IMR-90 (cell line): ENCODE measurements at regions not wholly inside any gene's neighbourhood (a gene's known extent, or its start where the extent isn't known, plus 50 kb on each side); places are given as distances from the start of the nearest gene placed in this dataset.

Experiments used
- ATAC-seq: fragments of 200-7000 bp; cut with Tn5 transposase; 2 replicates; pipeline ENCODE4 v1.9.1; 2020; ENCODE audit warnings: low read depth, mild to moderate bottlenecking, moderate library complexity
- BruUV-seq: library from RNA; stranded (reverse); fragments of 400-500 nt; replicated peaks from 2 replicates; lab custom pipeline; 2021; lab: Mats Ljungman, UMichigan
- CTCF ChIA-PET: fragments of 300-600 bp; formaldehyde crosslinking; extraction: SDS; loops from one replicate; lab custom pipeline; 2021; ENCODE audit warnings: antibody characterized with exemption; lab: Yijun Ruan, JAX
- POLR2A ChIA-PET: fragments of 300-600 bp; sonication (Branson Sonifier 250); formaldehyde crosslinking; loops from one replicate; lab custom pipeline; 2022; ENCODE audit warnings: antibody characterized with exemption; ENCODE audit not compliant: unreplicated experiment; lab: Charles Lee
- DNase-seq: peaks from one replicate; pipeline ENCODE4 v3.0.0; 2013
- H2AFZ ChIP-seq: replicated peaks from 2 replicates; pipeline ENCODE3; 2013; ENCODE audit warnings: low read length, mild to moderate bottlenecking; ENCODE audit not compliant: poor library complexity
- H2AK5ac ChIP-seq: 2 replicates; pipeline ENCODE4 v1.6.1; 2013; ENCODE audit warnings: low read depth, low read length, inconsistent platforms
- H2AK9ac ChIP-seq: replicated peaks from 2 replicates; pipeline ENCODE3; 2013; ENCODE audit warnings: mild to moderate bottlenecking, low read depth, low read length, moderate library complexity; ENCODE audit not compliant: poor library complexity
- H2BK120ac ChIP-seq: 2 replicates; pipeline ENCODE4 v1.6.1; 2013; ENCODE audit warnings: low read depth, low read length, inconsistent platforms
- H2BK15ac ChIP-seq: 3 replicates; pipeline ENCODE4 v1.6.1; 2013; ENCODE audit warnings: low read depth, low read length, inconsistent platforms
- H2BK20ac ChIP-seq: 2 replicates; pipeline ENCODE4 v1.6.1; 2013; ENCODE audit warnings: low read depth, mild to moderate bottlenecking, inconsistent platforms, low read length, moderate library complexity
- H2BK5ac ChIP-seq: 2 replicates; pipeline ENCODE4 v1.6.1; 2013; ENCODE audit warnings: mild to moderate bottlenecking, low read depth, low read length, inconsistent platforms; ENCODE audit not compliant: poor library complexity, severe bottlenecking
- H3K14ac ChIP-seq: replicated peaks from 2 replicates; pipeline ENCODE4 v1.6.1; 2013; ENCODE audit warnings: low read depth, low read length, inconsistent platforms
- H3K18ac ChIP-seq: 2 replicates; pipeline ENCODE4 v1.6.1; 2013; ENCODE audit warnings: low read depth, low read length, control low read depth
- H3K23ac ChIP-seq: 2 replicates; pipeline ENCODE4 v1.6.1; 2013; ENCODE audit warnings: low read depth, low read length, inconsistent platforms
- H3K27ac ChIP-seq: 2 replicates; pipeline ENCODE4 v1.5.1; 2013; ENCODE audit warnings: mild to moderate bottlenecking, control low read depth, low read length; ENCODE audit not compliant: insufficient read depth
- H3K27me3 ChIP-seq: 2 replicates; pipeline ENCODE4 v1.6.1; 2013; ENCODE audit warnings: low read length; ENCODE audit not compliant: control insufficient read depth, insufficient read depth
- H3K36me3 ChIP-seq: 2 replicates; pipeline ENCODE4 v1.6.1; 2013; ENCODE audit warnings: low read length, mixed read lengths; ENCODE audit not compliant: control insufficient read depth, insufficient read depth
- H3K4ac ChIP-seq: 2 replicates; pipeline ENCODE4 v1.6.1; 2013; ENCODE audit warnings: low read depth, low read length, inconsistent platforms
- H3K4me1 ChIP-seq: 2 replicates; pipeline ENCODE4 v1.6.1; 2013; ENCODE audit warnings: low read length, mixed read lengths; ENCODE audit not compliant: control insufficient read depth, insufficient read depth
- H3K4me2 ChIP-seq: 2 replicates; pipeline ENCODE4 v1.6.1; 2013; ENCODE audit warnings: low read depth, mild to moderate bottlenecking, control low read depth, low read length, moderate library complexity
- H3K4me3 ChIP-seq: 2 replicates; pipeline ENCODE4 v1.5.1; 2013; ENCODE audit warnings: low read depth, mild to moderate bottlenecking, control low read depth, low read length, moderate library complexity; ENCODE audit not compliant: insufficient read depth
- H3K56ac ChIP-seq: 2 replicates; pipeline ENCODE4 v1.6.1; 2013; ENCODE audit warnings: low read length, inconsistent platforms; ENCODE audit not compliant: insufficient read depth; ENCODE audit errors: extremely low read depth
- H3K79me1 ChIP-seq, 2 experiments: 2 replicates each; pipeline ENCODE4 v1.6.1; 2013; ENCODE audit warnings: low read length in 2 of 2, inconsistent platforms in 1 of 2, low read depth in 1 of 2
- H3K9ac ChIP-seq: 2 replicates; pipeline ENCODE4 v1.6.1; 2013; ENCODE audit warnings: low read depth, low read length, control low read depth
- H3K9me1 ChIP-seq: 2 replicates; pipeline ENCODE4 v1.6.1; 2013; ENCODE audit warnings: low read length, inconsistent platforms; ENCODE audit not compliant: insufficient read depth
- H3K9me3 ChIP-seq: 2 replicates; pipeline ENCODE4 v1.6.1; 2013; ENCODE audit warnings: low read length; ENCODE audit not compliant: control insufficient read depth, insufficient read depth
- H4K20me1 ChIP-seq: 2 replicates; pipeline ENCODE4 v1.6.1; 2013; ENCODE audit warnings: low read length, inconsistent platforms; ENCODE audit not compliant: insufficient read depth
- H4K5ac ChIP-seq: 2 replicates; pipeline ENCODE4 v1.6.1; 2013; ENCODE audit warnings: mild to moderate bottlenecking, low read depth, low read length, control low read depth
- H4K8ac ChIP-seq, 2 experiments: 2 replicates each; pipeline ENCODE4 v1.6.1; 2013; ENCODE audit warnings: low read depth in 2 of 2, low read length in 2 of 2, control low read depth in 1 of 2, inconsistent platforms in 1 of 2
- H4K91ac ChIP-seq: 2 replicates; pipeline ENCODE4 v1.6.1; 2013; ENCODE audit warnings: low read depth, low read length, inconsistent platforms; ENCODE audit not compliant: insufficient read depth
- BHLHE40 ChIP-seq: fragments of 150-350 bp; IDR thresholded peaks from 2 replicates; pipeline ENCODE4 v1.6.1; 2016; ENCODE audit warnings: mild to moderate bottlenecking, low read depth, low read length
- CEBPB ChIP-seq: IDR thresholded peaks from 2 replicates; pipeline ENCODE4 v1.6.1; 2012; ENCODE audit warnings: low read depth, low read length, improper control_type of control experiment
- CHD1 ChIP-seq: IDR thresholded peaks from 2 replicates; pipeline ENCODE4 v1.6.1; 2012; ENCODE audit warnings: low read depth, low read length, improper control_type of control experiment
- CTCF ChIP-seq: conservative IDR thresholded peaks from 2 replicates; pipeline ENCODE4 v1.5.1; 2012; ENCODE audit warnings: mild to moderate bottlenecking, low read depth, low read length, improper control_type of control experiment
- ELK1 ChIP-seq: fragments of 150-350 bp; IDR thresholded peaks from 2 replicates; pipeline ENCODE4 v1.6.1; 2016; ENCODE audit warnings: low read depth, mild to moderate bottlenecking, low read length, moderate library complexity, borderline replicate concordance
- FOS ChIP-seq: fragments of 150-350 bp; IDR thresholded peaks from 2 replicates; pipeline ENCODE4 v1.6.1; 2016; ENCODE audit warnings: low read depth, low read length
- MAFK ChIP-seq: IDR thresholded peaks from 2 replicates; pipeline ENCODE4 v1.6.1; 2012; ENCODE audit warnings: low read depth, low read length, improper control_type of control experiment
- MAZ ChIP-seq: IDR thresholded peaks from 2 replicates; pipeline ENCODE4 v1.6.1; 2012; ENCODE audit warnings: low read depth, mild to moderate bottlenecking, low read length, improper control_type of control experiment, moderate library complexity, borderline replicate concordance
- MXI1 ChIP-seq: IDR thresholded peaks from 2 replicates; pipeline ENCODE4 v1.6.1; 2012; ENCODE audit warnings: low read depth, mild to moderate bottlenecking, low read length, moderate library complexity, borderline replicate concordance
- NFE2L2 ChIP-seq: fragments of 150-350 bp; IDR thresholded peaks from 2 replicates; pipeline ENCODE4 v1.6.1; 2016; ENCODE audit warnings: low read depth, mild to moderate bottlenecking, low read length
- POLR2A ChIP-seq: IDR thresholded peaks from 2 replicates; pipeline ENCODE4 v1.6.1; 2012; ENCODE audit warnings: mild to moderate bottlenecking, low read depth, low read length
- RAD21 ChIP-seq: IDR thresholded peaks from 2 replicates; pipeline ENCODE4 v1.6.1; 2012; ENCODE audit warnings: low read length, improper control_type of control experiment
- RCOR1 ChIP-seq: IDR thresholded peaks from 2 replicates; pipeline ENCODE4 v1.6.1; 2012; ENCODE audit warnings: mild to moderate bottlenecking, low read length, improper control_type of control experiment; ENCODE audit not compliant: insufficient replicate concordance
- RFX5 ChIP-seq: IDR thresholded peaks from 2 replicates; pipeline ENCODE4 v1.8.0; 2012; ENCODE audit warnings: low read depth, mild to moderate bottlenecking, low read length, moderate library complexity
- SMC3 ChIP-seq: fragments of 150-350 bp; IDR thresholded peaks from 2 replicates; pipeline ENCODE4 v1.6.1; 2016; ENCODE audit warnings: low read depth, mild to moderate bottlenecking, antibody characterized with exemption, low read length, moderate library complexity
- WGBS, 2 experiments: methylation state at CpG; one replicate each; pipeline versions ENCODE4 v1.1.5 to v1.1.7; 2013; ENCODE audit warnings: missing lambda C conversion rate in 2 of 2; ENCODE audit not compliant: insufficient read length in 1 of 2; ENCODE audit errors: extremely low coverage in 2 of 2; 5-methylcytosine and 5-hydroxymethylcytosine counted together
- dilution Hi-C: fragments of 300-500 bp; cut with HindIII; formaldehyde crosslinking; loops from one replicate; pipeline ENCODE4 v1.14.3; 2018; ENCODE audit warnings: low sequenced_read_pairs; ENCODE audit not compliant: unreplicated experiment
- in situ Hi-C: fragments of 300-500 bp; cut with MboI; formaldehyde crosslinking; loops from 3 replicates; pipeline ENCODE4 v1.14.3; 2019; ENCODE audit warnings: low sequenced_read_pairs, inconsistent platforms, mixed read lengths
- intact Hi-C: fragments of 100-400 bp; cut with micrococcal nuclease; formaldehyde crosslinking; loops from 2 replicates; pipeline ENCODE4 v1.10.0; 2022

GRCh38 chr2:101540518-101540917, 65.6 kb upstream of the RFX8 start:
- Histone ChIP-seq H3K56ac (no peak overlapping the region), H3K36me3 (no peaks in the 10 kb centered on the region), H2BK5ac (no peak overlapping the region), H3K18ac (no peak overlapping the region), H3K27ac (no peak overlapping the region), H3K4me1 (no peaks in the 10 kb centered on the region; the same call in 1 of the 2 replicates), H2AFZ (no peak overlapping the region), H3K4me2 (peak overlapping the region; percentile 58; the same call in 1 of the 2 replicates), H3K9ac (no peak overlapping the region), H3K23ac (no peak overlapping the region), H2BK20ac (no peak overlapping the region), H3K27me3 (no peaks in the 10 kb centered on the region), H2AK5ac (no peak overlapping the region), H4K20me1 (no peaks in the 10 kb centered on the region), H4K91ac (no peak overlapping the region), H3K79me1 (no peaks in the 10 kb centered on the region), H3K4ac (no peak overlapping the region), H3K9me1 (no peaks in the 10 kb centered on the region), H4K5ac (no peak overlapping the region), H2AK9ac (no peak overlapping the region), H3K9me3 (no peaks in the 10 kb centered on the region), H3K4me3 (no peak overlapping the region), H4K8ac (no peak overlapping the region), H3K14ac (no peak overlapping the region), H2BK15ac (no peak overlapping the region), H2BK120ac (no peak overlapping the region)
- no TSS peak for BruUV-seq
- dilution Hi-C loops: no loop called here
- WGBS, 2 experiments: 100% methylated on average over 1 of the region's 3 CpGs; no CpG with 5 or more reads in 1 of the 2 experiments
- in situ Hi-C loops: no loop called here
- ATAC-seq (peak; percentile 69), DNase-seq (peak; percentile 26)
- TF ChIP-seq MXI1 (no peak), CEBPB (no peak), MAFK (no peak), CTCF (no peak), NFE2L2 (no peak), FOS (no peak), CHD1 (no peak), ELK1 (no peak), RCOR1 (no peak), POLR2A (no peak), SMC3 (no peak), RAD21 (no peak), RFX5 (no peak), MAZ (no peak), BHLHE40 (no peak)
- intact Hi-C loops: no loop called here
- ChIA-PET CTCF (no interaction called here), POLR2A (interaction anchor here (0.8 kb wide), 1 partner anchor 23 kb away, joined by 3 read pairs; no protein-coding TSS in a partner anchor)
